ENCODE measurements at regions not wholly inside any gene's neighbourhood (a gene's known extent, or its start where the extent isn't known, plus 50 kb on each side); places are given as distances from the start of the nearest gene placed in this dataset.

- ChIA-PET POLR2A (no interaction called here), CTCF (interaction anchor here (1.2 kb wide), 1 partner anchor 9 kb away, joined by 3 read pairs; no protein-coding TSS in a partner anchor)
- WGBS (ENCODE audit: missing lambda C conversion rate): 4% methylated on average over 6 of the region's 6 CpGs
- no peak overlapping the region for H3K4me2 ChIP-seq
- H3K9me3 ChIP-seq: no peaks in the 10 kb centered on the region; the same call in 2 of the 3 replicates
- no peaks in the 10 kb centered on the region for H3K4me1 ChIP-seq
- H3K4me3 ChIP-seq: no peak overlapping the region
- no peak overlapping the region for H3K27ac ChIP-seq
- TF ChIP-seq CHD4 (IDR thresholded peaks at IDR 0.05; ENCODE audit: borderline replicate concordance) (no peak), RAD21 (conservative IDR thresholded peaks at IDR 0.05 in 1 of 2, IDR thresholded peaks at IDR 0.05 in 1 of 2) (0 out of 5 replicates have a peak, but pooled peaks of 1 of the 2 experiments have one; percentile 28)
- DNase-seq (ENCODE audit: low read depth in 1 of 2, low spot score in 1 of 2): peak in 1 of 2 experiments; percentile 29
- ATAC-seq: peak in 1 of 2 experiments; percentile 68; a peak in 2 of 6 replicates
- no peak for FAIRE-seq
Observed at GRCh38 chr20:56171087-56172012, 77.2 kb upstream of the MC3R start.

- H3K4me3 ChIP-seq: no peak overlapping the region
- 21% methylated on average over 5 of the region's 5 CpGs for WGBS (ENCODE audit: missing lambda C conversion rate)
Observed at GRCh38 chr20:56173438-56173837, 75.1 kb upstream of the MC3R start.

GRCh38 chr20:56174416-56174815 is 74.1 kb upstream of the MC3R start:
- DNase-seq (ENCODE audit: low read depth in 1 of 2, low spot score in 1 of 2) (no peak), ATAC-seq (no peak), FAIRE-seq (no peak)
- H3K9me3 ChIP-seq: no peaks in the 10 kb centered on the region; the same call in 2 of the 3 replicates
- no peak overlapping the region for H3K4me3 ChIP-seq
- H3K4me2 ChIP-seq: no peak overlapping the region
- no peak overlapping the region for H3K27ac ChIP-seq
- POLR2A ChIA-PET: no interaction called here
- CTCF ChIA-PET: no interaction called here
- no peaks in the 10 kb centered on the region for H3K4me1 ChIP-seq
- WGBS (ENCODE audit: missing lambda C conversion rate): 3% methylated on average over 3 of the region's 3 CpGs
- no peak for TF ChIP-seq USF2 (IDR thresholded peaks at IDR 0.05)
- TF ChIP-seq CEBPB (IDR thresholded peaks at IDR 0.05): no peak
- TF ChIP-seq FOXS1 (CRISPR knock-in tag; IDR thresholded peaks at IDR 0.05): no peak
- no peak for TF ChIP-seq EHMT2 (IDR thresholded peaks at IDR 0.05; ENCODE audit: low read depth)
- TF ChIP-seq REST (IDR thresholded peaks at IDR 0.05): no peak
- TF ChIP-seq NFE2L2 (conservative IDR thresholded peaks at IDR 0.05; ENCODE audit: low read length): no peak
- TF ChIP-seq ZSCAN20 (CRISPR knock-in tag; IDR thresholded peaks at IDR 0.05): no peak
- TF ChIP-seq POLR2A (IDR thresholded peaks at IDR 0.05; ENCODE audit: low read length): no peak
- no peak for TF ChIP-seq HOXB5 (CRISPR knock-in tag; IDR thresholded peaks at IDR 0.05)
- TF ChIP-seq MAFK (IDR thresholded peaks at IDR 0.05; ENCODE audit: partially characterized antibody): no peak
- no peak for TF ChIP-seq CHD2 (IDR thresholded peaks at IDR 0.05; ENCODE audit: low read length, partially characterized antibody)
- no peak for TF ChIP-seq FOSL2 (IDR thresholded peaks at IDR 0.05)
- TF ChIP-seq FOSL2 (CRISPR knock-in tag; IDR thresholded peaks at IDR 0.05): no peak
- no peak for TF ChIP-seq FOSB (CRISPR knock-in tag; IDR thresholded peaks at IDR 0.05)
- TF ChIP-seq JUN (IDR thresholded peaks at IDR 0.05): no peak
- no peak for TF ChIP-seq ELK1 (IDR thresholded peaks at IDR 0.05; ENCODE audit: low read depth, low read length)

More at GRCh38 chr20:56173438-56173837, 75.1 kb upstream of the MC3R start:
- ATAC-seq: no peak
- H3K27ac ChIP-seq: no peak overlapping the region
- POLR2A ChIA-PET: no interaction called here
- no peaks in the 10 kb centered on the region; the same call in 2 of the 3 replicates for H3K9me3 ChIP-seq
- CTCF ChIA-PET: no interaction called here
- H3K4me2 ChIP-seq: no peak overlapping the region
- H3K4me1 ChIP-seq: no peaks in the 10 kb centered on the region
- no peak for TF ChIP-seq ATOH8 (CRISPR knock-in tag; IDR thresholded peaks at IDR 0.05; ENCODE audit: low read depth)
- FAIRE-seq: no peak
- DNase-seq (ENCODE audit: low read depth in 1 of 2, low spot score in 1 of 2): no peak

All from A549 (cell line).